UCSD-AML1 (cell line): ENCODE measurements at regions not wholly inside any gene's neighbourhood (a gene's known extent, or its start where the extent isn't known, plus 50 kb on each side); places are given as distances from the start of the nearest gene placed in this dataset.
A peak's percentile ranks its signal among the peaks of the same experiment; 100 is the strongest.
"Not testable (repeated sequence)": the region's sequence is repeated elsewhere in the genome, so short reads cannot be mapped to it uniquely, and the experiment has no call there.

Source experiments
- DNase-seq: peaks from one replicate; lab custom pipeline; 2025; ENCODE audit not compliant: unreplicated experiment; lab: John Stamatoyannopoulos, UW

- DNase-seq, result no peak
Observed at GRCh38 chr9:129415942-129416651, 204.8 kb downstream of the C9orf50 start.

DNA sequence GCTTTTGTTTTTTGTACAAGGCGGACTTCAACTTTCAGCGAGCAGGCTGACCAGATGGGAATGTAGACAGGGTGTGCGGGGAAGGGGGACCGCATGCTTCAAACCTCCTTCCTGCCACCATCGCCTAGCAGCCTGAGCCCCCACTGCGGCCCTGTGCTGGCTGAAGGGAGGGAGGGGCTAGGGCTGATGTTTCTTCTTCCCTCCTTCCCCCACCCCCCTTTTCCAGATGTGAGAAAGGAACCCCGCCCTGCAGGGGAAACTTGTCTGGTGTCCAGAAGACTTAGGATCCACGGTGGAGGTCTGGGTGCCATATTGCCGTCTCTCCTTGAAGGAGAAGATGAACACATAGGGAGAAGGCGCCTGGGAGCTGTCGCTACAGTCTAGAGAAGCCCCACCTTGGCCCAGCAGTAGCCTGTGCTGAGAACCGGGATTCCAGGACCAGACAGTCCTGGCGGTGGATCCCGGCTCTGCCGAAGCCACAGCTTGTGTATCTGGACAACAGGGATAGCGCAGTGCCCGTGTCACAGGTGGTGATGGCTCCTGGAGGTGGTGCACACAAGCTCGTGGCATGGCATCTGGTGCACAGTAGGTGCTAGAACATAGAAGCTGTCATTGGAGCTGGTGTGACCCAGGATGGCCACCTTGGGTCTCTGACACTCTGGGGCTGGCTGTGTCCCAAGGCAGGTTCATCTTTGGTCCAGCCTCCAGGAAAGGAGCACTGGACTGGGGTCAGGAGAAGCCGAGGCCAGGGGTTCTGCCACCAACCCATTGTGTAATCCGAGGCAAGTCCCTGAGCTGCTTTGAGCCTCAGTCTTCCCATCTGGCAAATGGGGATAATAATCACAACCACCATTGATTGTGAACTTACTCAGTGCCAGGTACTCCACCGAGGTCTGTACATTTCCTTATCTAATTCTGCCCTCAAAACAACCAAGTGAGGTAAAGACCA lies 205.6 kb downstream of the C9orf50 start:
- DNase-seq, result no peak

GRCh38 chr9:129414377-129414992 lies 206.4 kb downstream of the C9orf50 start:
- no peak for DNase-seq

- peak; percentile 98 for DNase-seq
Observed at GRCh38 chr9:129413537-129414376, 207.1 kb downstream of the C9orf50 start.

GRCh38 chr9:129412814-129413536 lies 207.9 kb downstream of the C9orf50 start:
- peak; percentile 71 for DNase-seq

GRCh38 chr9:129412176-129412813 lies 208.6 kb downstream of the C9orf50 start:
- not testable (repeated sequence) for DNase-seq

DNA sequence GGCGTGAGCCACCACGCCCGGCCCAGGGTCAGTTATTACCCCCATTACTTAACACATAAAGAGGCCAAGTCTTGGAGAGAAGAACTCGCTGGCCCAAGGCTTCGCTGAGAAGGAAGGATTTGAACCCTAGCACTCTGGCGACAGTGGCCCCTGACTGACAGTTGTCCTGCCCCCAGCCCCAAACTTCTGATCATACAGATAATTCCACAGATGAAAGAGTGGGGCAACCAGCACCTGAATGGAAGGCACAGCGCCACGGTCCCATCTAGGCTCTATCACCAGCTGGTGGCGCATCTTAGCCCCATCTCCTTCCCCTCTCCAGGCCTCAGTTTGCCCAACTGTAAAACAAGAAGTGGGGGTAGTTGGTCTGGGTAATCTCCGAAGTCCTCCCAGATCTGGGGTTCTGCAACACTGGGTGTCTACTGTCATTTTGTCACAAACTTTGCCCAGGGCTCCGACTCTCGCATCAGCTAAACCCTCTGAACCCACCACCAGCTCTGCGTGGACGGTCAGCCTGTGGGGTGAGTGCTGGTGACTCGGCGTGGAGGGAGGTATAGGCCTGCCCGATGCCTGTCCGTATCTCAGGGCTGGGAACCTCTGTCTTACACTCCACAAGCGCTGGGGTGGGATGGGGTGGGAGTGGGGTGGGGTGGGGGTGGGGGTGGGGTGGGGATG lies 209.3 kb downstream of the C9orf50 start:
- DNase-seq, result no peak

DNA sequence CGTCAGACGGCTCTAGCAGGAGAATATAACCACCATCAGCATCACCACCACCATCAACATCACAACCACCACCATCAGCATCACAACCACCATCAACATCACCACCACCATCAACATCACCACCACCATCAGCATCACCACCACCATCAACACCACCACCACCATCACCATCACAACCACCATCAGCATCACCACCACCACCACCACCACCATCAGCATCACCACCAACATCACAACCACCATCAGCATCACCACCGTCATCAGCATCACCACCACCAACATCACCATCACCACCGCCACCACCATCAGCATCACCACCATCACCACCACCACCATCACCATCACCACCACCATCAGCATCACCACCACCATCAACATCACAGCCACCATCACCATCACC lies 210.7 kb downstream of the C9orf50 start:
- no peak for DNase-seq

DNA sequence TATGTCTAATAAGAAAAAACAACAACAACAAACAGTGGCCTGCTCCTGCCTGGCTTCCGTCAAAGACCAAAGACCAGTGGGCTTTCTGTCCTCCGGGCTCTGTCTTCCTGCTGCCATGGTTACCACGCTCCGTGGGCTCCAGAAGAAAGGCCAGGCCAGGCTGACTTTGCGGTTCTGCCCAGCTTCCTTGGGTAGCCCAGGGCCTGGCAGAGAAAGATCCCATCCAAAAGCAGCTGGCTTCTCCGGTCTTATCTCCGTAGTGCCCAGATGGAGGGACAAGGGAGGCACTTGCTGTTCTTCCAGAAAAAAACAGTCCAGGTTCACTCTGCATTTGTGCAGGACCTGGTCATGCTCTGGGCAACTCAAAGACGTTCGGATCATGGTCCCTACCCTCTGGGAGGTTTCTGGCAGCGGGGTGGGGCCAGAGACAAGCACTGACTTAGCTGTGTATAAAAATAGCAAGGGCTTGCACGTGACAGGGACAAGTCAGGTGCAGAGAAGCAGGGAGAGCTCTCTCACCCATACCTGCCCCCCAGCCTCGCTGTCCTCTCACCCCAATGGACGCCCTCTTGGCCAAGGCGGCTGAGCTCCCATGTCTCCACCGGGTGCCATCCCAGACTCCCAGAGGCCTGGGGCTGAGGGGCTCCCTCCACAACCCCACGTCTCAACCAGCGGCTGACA lies 212.2 kb downstream of the C9orf50 start:
- DNase-seq, result no peak

DNA sequence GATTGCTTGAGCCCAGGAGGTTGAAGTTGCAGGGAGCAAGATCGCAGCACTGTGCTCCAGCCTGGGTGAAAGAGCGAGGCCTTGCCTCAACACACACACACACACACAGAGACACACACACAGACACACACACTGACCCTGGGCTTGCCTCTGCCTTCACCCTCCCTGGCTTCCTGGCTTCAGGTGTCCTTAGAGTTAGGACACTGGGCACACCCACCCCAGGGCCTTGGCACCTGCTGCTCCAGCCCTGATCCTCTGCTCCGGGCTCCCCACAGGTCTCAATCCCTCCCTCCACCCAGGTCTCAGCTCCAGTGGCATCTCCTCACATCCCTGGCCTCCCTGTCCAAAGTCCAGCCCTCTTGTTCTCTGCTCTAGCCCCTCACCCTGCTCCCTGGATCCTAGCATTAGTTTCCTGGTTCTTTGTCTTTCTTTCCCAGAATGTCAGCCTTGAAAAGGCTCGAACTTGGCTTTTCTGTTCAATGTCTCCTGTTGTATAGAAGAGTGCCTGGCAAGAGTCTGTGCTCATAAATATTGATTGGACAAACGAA lies 212.9 kb downstream of the C9orf50 start:
- no peak for DNase-seq

GRCh38 chr9:129406278-129407225 lies 214.3 kb downstream of the C9orf50 start:
- no peak for DNase-seq

GRCh38 chr9:129405827-129406213 lies 215.1 kb downstream of the C9orf50 start:
- DNase-seq, result no peak

DNA sequence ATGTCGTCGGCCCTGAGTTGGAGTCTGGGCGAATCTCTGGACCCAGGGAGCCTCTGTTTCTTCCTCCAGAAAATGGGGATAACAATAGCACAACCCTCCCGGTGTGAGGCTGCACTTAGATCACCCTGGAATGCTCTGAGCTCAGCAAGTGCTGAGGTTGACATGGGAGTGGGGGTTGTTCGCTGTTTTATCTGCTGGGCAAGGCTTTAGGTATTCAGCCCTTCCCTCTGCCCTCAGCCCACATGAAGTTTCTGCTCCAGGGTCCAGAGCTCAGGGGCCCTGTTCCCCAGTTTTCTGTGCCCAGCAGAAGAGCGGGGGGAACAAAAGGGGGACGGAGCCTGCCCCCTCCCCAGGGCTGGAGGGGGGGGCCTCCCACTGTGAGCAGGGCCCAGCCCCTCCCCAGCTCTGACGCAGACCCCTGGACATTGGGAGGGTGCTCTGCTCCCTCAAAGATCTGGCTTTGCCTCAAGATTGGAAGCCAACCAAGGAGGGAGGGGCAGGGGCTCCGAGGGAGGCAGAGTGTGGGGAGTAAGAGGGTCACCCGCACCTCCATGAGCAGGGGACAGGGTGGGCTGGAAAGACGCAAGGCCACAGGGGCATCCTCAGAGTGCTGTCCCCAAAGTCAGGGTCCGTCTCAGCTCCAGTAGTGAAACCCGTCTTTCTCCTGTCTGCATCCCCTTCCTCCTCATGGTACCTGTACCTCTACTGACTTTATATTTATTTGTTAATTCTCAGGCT lies 215.6 kb downstream of the C9orf50 start:
- no peak for DNase-seq

- DNase-seq, result no peak
Observed at GRCh38 chr9:129404621-129405020, 216.3 kb downstream of the C9orf50 start.

DNA sequence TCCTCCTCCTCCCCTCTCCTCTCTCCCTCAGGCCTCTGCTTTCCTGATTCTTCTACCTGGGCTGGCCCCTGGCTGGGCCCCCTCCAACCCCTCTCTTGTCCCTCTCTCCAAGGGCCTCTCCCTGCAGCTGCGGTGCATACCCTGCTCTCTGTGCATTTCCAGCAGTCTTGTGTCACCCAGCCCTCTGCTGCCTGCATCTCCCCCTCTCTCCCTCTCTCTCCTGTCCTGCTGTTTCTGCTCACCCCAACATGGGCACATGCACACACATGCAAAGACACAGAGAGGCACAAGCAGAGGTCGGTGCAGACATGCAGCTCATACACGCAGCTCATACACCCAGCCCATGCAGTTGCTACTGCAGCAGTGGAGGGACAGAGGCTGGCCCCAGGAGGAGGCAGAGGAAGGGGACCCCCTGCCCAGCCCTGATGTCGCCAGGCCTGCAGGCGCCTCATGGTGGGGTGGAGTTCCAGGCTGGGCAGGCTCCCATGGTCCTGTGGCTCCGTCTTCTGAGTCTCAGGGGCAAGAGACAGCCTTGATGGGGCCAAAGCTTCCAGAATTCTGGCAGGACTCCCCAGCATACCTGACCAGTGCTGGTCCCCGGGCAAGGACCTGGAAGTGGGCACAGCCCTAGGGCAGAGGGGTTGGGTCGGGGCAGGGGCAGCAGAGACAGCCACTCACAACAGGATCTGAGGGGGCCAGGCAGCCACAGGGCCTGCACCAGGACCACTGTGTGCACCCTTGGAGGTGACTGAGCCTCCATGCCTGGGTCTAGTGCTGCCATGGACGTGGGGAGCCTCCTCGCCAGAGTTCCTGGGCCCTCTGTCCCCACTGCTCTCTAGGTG lies 216.9 kb downstream of the C9orf50 start:
- DNase-seq, result no peak
